GM12878 (cell line): ENCODE measurements at regions not wholly inside any gene's neighbourhood (a gene's known extent, or its start where the extent isn't known, plus 50 kb on each side); places are given as distances from the start of the nearest gene placed in this dataset.

Source experiments
- ATAC-seq: fragments of 200-7000 bp; cut with Tn5 transposase; 3 replicates; pipeline ENCODE4 v1.9.1; 2020; ENCODE audit warnings: mild to moderate bottlenecking, moderate library complexity
- BruUV-seq: library from RNA; stranded (reverse); fragments of 400-500 nt; replicated peaks from 2 replicates; lab custom pipeline; 2021; lab: Mats Ljungman, UMichigan
- CTCF ChIA-PET: fragments of 300-600 bp; sonication (Branson Sonifier 250); formaldehyde crosslinking; extraction: SDS; loops from one replicate; lab custom pipeline; 2021; ENCODE audit warnings: inconsistent platforms; lab: Yijun Ruan, JAX
- POLR2A ChIA-PET: fragments of 350-600 bp; formaldehyde crosslinking; extraction: SDS; loops from one replicate; lab custom pipeline; 2021; ENCODE audit warnings: inconsistent platforms; lab: Charles Lee
- RAD21 ChIA-PET: fragments of 300-600 bp; sonication (Branson Sonifier 250); formaldehyde crosslinking; loops from one replicate; lab custom pipeline; 2023; ENCODE audit warnings: antibody characterized with exemption; ENCODE audit not compliant: unreplicated experiment; lab: Charles Lee
- SMC1A ChIA-PET: fragments of 300-600 bp; sonication (Branson Sonifier 250); formaldehyde crosslinking; loops from one replicate; lab custom pipeline; 2023; ENCODE audit not compliant: unreplicated experiment, uncharacterized antibody; lab: Charles Lee
- DNase-seq: peaks from one replicate; pipeline ENCODE4 v3.0.0-alpha.2; 2011; ENCODE audit warnings: low read depth, low spot score
- FAIRE-seq: peaks from 3 replicates; lab custom pipeline; 2011; peaks lifted over from hg19 to GRCh38; lab: Jason Lieb, UNC
- H2AFZ ChIP-seq: 2 replicates; pipeline ENCODE4 v1.6.0; 2011; ENCODE audit warnings: low read depth, low read length, control low read depth; ENCODE audit not compliant: control insufficient read depth
- H3K27ac ChIP-seq: 2 replicates; pipeline ENCODE4 v1.5.1; 2011; ENCODE audit warnings: control low read depth; ENCODE audit not compliant: control insufficient read depth, insufficient read depth
- H3K27me3 ChIP-seq, 2 experiments: replicated peaks in 1 of 2; 2 replicates each; pipeline versions ENCODE4 v1.6.0 to v1.6.1; 2011; ENCODE audit warnings: low read length in 1 of 2; ENCODE audit not compliant: control insufficient read depth in 2 of 2, insufficient read depth in 2 of 2
- H3K36me3 ChIP-seq, 2 experiments: 2 replicates each; pipeline ENCODE4 v1.5.1; 2011; ENCODE audit warnings: low read length in 1 of 2; ENCODE audit not compliant: control insufficient read depth in 2 of 2, insufficient read depth in 2 of 2
- H3K4me1 ChIP-seq: 2 replicates; pipeline ENCODE4 v1.6.1; 2011; ENCODE audit warnings: mild to moderate bottlenecking, low read length, moderate library complexity, mixed read lengths; ENCODE audit not compliant: control insufficient read depth, insufficient read depth
- H3K4me2 ChIP-seq: 2 replicates; pipeline ENCODE4 v1.6.0; 2011; ENCODE audit warnings: control low read depth; ENCODE audit not compliant: control insufficient read depth, insufficient read depth
- H3K4me3 ChIP-seq: fragments of 200-600 bp; sonication (generic); 2 replicates; pipeline ENCODE4 v1.5.1; 2016
- H3K79me2 ChIP-seq: 2 replicates; pipeline ENCODE4 v1.6.0; 2011; ENCODE audit warnings: low read length; ENCODE audit not compliant: control insufficient read depth, insufficient read depth
- H3K9ac ChIP-seq: 2 replicates; pipeline ENCODE4 v1.8.0; 2011; ENCODE audit warnings: low read length, control low read depth, mixed read lengths; ENCODE audit not compliant: control insufficient read depth, insufficient read depth
- H3K9me3 ChIP-seq: replicated peaks from 3 replicates; pipeline ENCODE4 v1.5.1; 2011; ENCODE audit warnings: mild to moderate bottlenecking, low read length; ENCODE audit not compliant: control insufficient read depth, insufficient read depth
- H4K20me1 ChIP-seq: 2 replicates; pipeline ENCODE4 v1.6.0; 2011; ENCODE audit not compliant: control insufficient read depth, insufficient read depth
- BCL3 ChIP-seq: IDR thresholded peaks from 2 replicates; pipeline ENCODE4 v1.6.1; 2011; ENCODE audit warnings: borderline replicate concordance, low read depth, mild to moderate bottlenecking, moderate library complexity, low read length; ENCODE audit not compliant: insufficient read depth, poor library complexity, severe bottlenecking
- BHLHE40 ChIP-seq, 2 experiments: fragments of 450-650 bp in 1 of 2; IDR thresholded peaks; 2 replicates each; pipeline ENCODE4 v1.6.1; 2011 to 2017; ENCODE audit warnings: low read depth in 2 of 2, borderline replicate concordance in 1 of 2, improper control_type of control experiment in 1 of 2, low read length in 1 of 2, mild to moderate bottlenecking in 1 of 2
- CBX3 ChIP-seq: fragments of 200-600 bp; sonication (generic); IDR thresholded peaks from 2 replicates; pipeline ENCODE4 v1.6.1; 2016; ENCODE audit warnings: low read depth, borderline replicate concordance
- CHD2 ChIP-seq: IDR thresholded peaks from 2 replicates; pipeline ENCODE4 v1.6.1; 2011; ENCODE audit warnings: low read depth, low read length, improper control_type of control experiment, borderline replicate concordance
- CREB1 ChIP-seq: IDR thresholded peaks from 2 replicates; pipeline ENCODE4 v1.6.1; 2012; ENCODE audit warnings: low read depth, mild to moderate bottlenecking, inconsistent platforms
- EED ChIP-seq: sonication (generic); IDR thresholded peaks from 2 replicates; pipeline ENCODE4 v1.6.1; 2016; ENCODE audit warnings: antibody characterized with exemption, low read depth
- GABPA ChIP-seq: IDR thresholded peaks from 2 replicates; pipeline ENCODE4 v1.6.1; 2014; ENCODE audit warnings: antibody characterized with exemption, low read depth, mild to moderate bottlenecking, inconsistent platforms
- HDGF ChIP-seq: fragments of 450-650 bp; IDR thresholded peaks from 2 replicates; pipeline ENCODE4 v1.6.1; 2016; ENCODE audit warnings: antibody characterized with exemption
- IKZF1 ChIP-seq: fragments of 450-650 bp; conservative IDR thresholded peaks from 2 replicates; pipeline ENCODE4 v1.6.1; 2017; ENCODE audit warnings: antibody characterized with exemption, mild to moderate bottlenecking
- NFYA ChIP-seq: IDR thresholded peaks from 2 replicates; pipeline ENCODE4 v1.6.1; 2011; ENCODE audit warnings: low read depth, mild to moderate bottlenecking, low read length, improper control_type of control experiment, borderline replicate concordance
- NR2C2 ChIP-seq: IDR thresholded peaks from 2 replicates; pipeline ENCODE4 v1.6.1; 2011; ENCODE audit warnings: borderline replicate concordance, low read depth; ENCODE audit not compliant: control insufficient read depth, insufficient read length
- PML ChIP-seq: IDR thresholded peaks from 2 replicates; pipeline ENCODE4 v1.6.1; 2012; ENCODE audit warnings: low read length, inconsistent platforms
- POU2F2 ChIP-seq: IDR thresholded peaks from 3 replicates; pipeline ENCODE4 v1.6.1; 2011; ENCODE audit warnings: low read depth, mild to moderate bottlenecking, low read length, borderline replicate concordance
- RBBP5 ChIP-seq: fragments of 200-600 bp; sonication (generic); conservative IDR thresholded peaks from 2 replicates; pipeline ENCODE4 v1.6.1; 2016
- RELA ChIP-seq: fragments of 450-650 bp; IDR thresholded peaks from 2 replicates; pipeline ENCODE4 v1.8.0; 2014; ENCODE audit warnings: borderline replicate concordance; ENCODE audit not compliant: partially characterized antibody
- SMAD5 ChIP-seq: IDR thresholded peaks from 2 replicates; pipeline ENCODE4 v1.6.1; 2016; ENCODE audit warnings: antibody characterized with exemption, low read depth
- WRNIP1 ChIP-seq: IDR thresholded peaks from 2 replicates; pipeline ENCODE4 v1.6.1; 2011; ENCODE audit warnings: low read depth, low read length, improper control_type of control experiment, borderline replicate concordance
- YY1 ChIP-seq: IDR thresholded peaks from 2 replicates; pipeline ENCODE4 v1.6.1; 2011; ENCODE audit warnings: low read depth, mild to moderate bottlenecking, low read length
- WGBS: methylation state at CpG from one replicate; pipeline ENCODE4 v1.1.6; 2016; ENCODE audit warnings: low lambda C conversion rate; ENCODE audit not compliant: insufficient replicate concordance, insufficient coverage; ENCODE audit errors: missing lambda C conversion rate; 5-methylcytosine and 5-hydroxymethylcytosine counted together
- in situ Hi-C: fragments of 300-500 bp; cut with MboI; formaldehyde crosslinking; loops from 9 replicates; pipeline ENCODE4 v1.14.3; 2018; ENCODE audit warnings: mixed read lengths
- intact Hi-C: fragments of 100-400 bp; cut with micrococcal nuclease; formaldehyde crosslinking; loops from one replicate; pipeline ENCODE4 v1.14.2; 2022; ENCODE audit not compliant: unreplicated experiment

- DNase-seq: no peak
- no peak for FAIRE-seq
- TF ChIP-seq CHD2 (no peak), IKZF1 (no peak), YY1 (no peak), POU2F2 (no peak), HDGF (no peak), BCL3 (no peak), NFYA (no peak), SMAD5 (no peak), EED (no peak), WRNIP1 (no peak), NR2C2 (no peak), CBX3 (no peak), GABPA (no peak), RELA (no peak), RBBP5 (no peak), BHLHE40 (IDR thresholded peaks at IDR 0.05; ENCODE audit: borderline replicate concordance in 1 of 2, low read depth in 2 of 2, low read length in 1 of 2) (no peak), CREB1 (no peak), PML (no peak)
- TF ChIP-seq, all 136 proteins: peak for 0
- Histone ChIP-seq H3K36me3 (no peaks in the 10 kb centered on the region), H3K27me3 (no peaks in the 10 kb centered on the region), H3K9ac (no peak overlapping the region), H3K79me2 (no peaks in the 10 kb centered on the region), H3K27ac (no peak overlapping the region), H3K4me1 (peaks cover 34% of the 10 kb centered on the region), H3K4me2 (no peak overlapping the region), H3K9me3 (no peaks in the 10 kb centered on the region; the same call in 2 of the 3 replicates), H3K4me3 (no peak overlapping the region), H4K20me1 (no peaks in the 10 kb centered on the region), H2AFZ (no peak overlapping the region)
- CTCF ChIA-PET: interaction anchor here (1.3 to 1.8 kb wide), 3 partner anchors 9 to 157 kb away, joined by 4 to 6 read pairs (median 6); no protein-coding TSS in a partner anchor
- RAD21 ChIA-PET: interaction anchor here (2.3 to 8.2 kb wide), 2 partner anchors 10 to 27 kb away, joined by 8 to 157 read pairs; no protein-coding TSS in a partner anchor
- POLR2A ChIA-PET: interaction anchor here (0.9 kb wide), 1 partner anchor 176 kb away, joined by 3 read pairs; no protein-coding TSS in a partner anchor
- no TSS peak for BruUV-seq
- ATAC-seq: no peak
- WGBS: 85% methylated on average over 5 of the region's 5 CpGs
- intact Hi-C loops (no loop called here), in situ Hi-C loops (no loop called here)
- SMC1A ChIA-PET: interaction anchor here (1.0 to 11.4 kb wide), 3 partner anchors 25 to 272 kb away, joined by 4 to 168 read pairs (median 4); no protein-coding TSS in a partner anchor
These were observed 131.5 kb upstream of the LGALSL start for GRCh38 chr2:64322433-64322832.
